Ishikawa (cell line): ENCODE measurements at regions not wholly inside any gene's neighbourhood (a gene's known extent, or its start where the extent isn't known, plus 50 kb on each side); places are given as distances from the start of the nearest gene placed in this dataset.

ENCODE experiments used
- CEBPB ChIP-seq: IDR thresholded peaks from 2 replicates; pipeline ENCODE4 v1.6.1; 2012
- CREB1 ChIP-seq: IDR thresholded peaks from 2 replicates; pipeline ENCODE4 v1.6.1; 2012; ENCODE audit warnings: low read depth
- EGR1 ChIP-seq: IDR thresholded peaks from 2 replicates; pipeline ENCODE4 v1.6.1; 2012
- EP300 ChIP-seq: IDR thresholded peaks from 2 replicates; pipeline ENCODE4 v1.6.1; 2012; ENCODE audit warnings: borderline replicate concordance
- FOXM1 ChIP-seq: IDR thresholded peaks from 2 replicates; pipeline ENCODE4 v1.6.1; 2012; ENCODE audit warnings: low read depth, borderline replicate concordance
- MAX ChIP-seq: IDR thresholded peaks from 2 replicates; pipeline ENCODE4 v1.6.1; 2012
- NFIC ChIP-seq: IDR thresholded peaks from 2 replicates; pipeline ENCODE4 v1.6.1; 2012
- RAD21 ChIP-seq: IDR thresholded peaks from 2 replicates; pipeline ENCODE4 v1.6.1; 2012; ENCODE audit warnings: low read depth
- REST ChIP-seq: IDR thresholded peaks from 2 replicates; pipeline ENCODE4 v1.6.1; 2012; ENCODE audit warnings: low read depth, mild to moderate bottlenecking
- TAF1 ChIP-seq: IDR thresholded peaks from 2 replicates; pipeline ENCODE4 v1.6.1; 2012; ENCODE audit warnings: low read depth, mild to moderate bottlenecking
- TCF12 ChIP-seq: IDR thresholded peaks from 2 replicates; pipeline ENCODE4 v1.6.1; 2012; ENCODE audit warnings: low read depth
- TEAD4 ChIP-seq: IDR thresholded peaks from 2 replicates; pipeline ENCODE4 v1.6.1; 2012
- USF1 ChIP-seq: IDR thresholded peaks from 2 replicates; pipeline ENCODE4 v1.6.1; 2012
- YY1 ChIP-seq: IDR thresholded peaks from 2 replicates; pipeline ENCODE4 v1.6.1; 2012; ENCODE audit warnings: low read depth
- ZBTB7A ChIP-seq: IDR thresholded peaks from 2 replicates; pipeline ENCODE4 v1.6.1; 2012; ENCODE audit warnings: low read depth

- TF ChIP-seq MAX (no peak), CEBPB (no peak), TAF1 (no peak), TCF12 (no peak), ZBTB7A (no peak), EGR1 (no peak), RAD21 (no peak), YY1 (no peak), EP300 (no peak), USF1 (no peak), NFIC (no peak), CREB1 (no peak), FOXM1 (no peak), TEAD4 (no peak), REST (no peak)
Observed at GRCh38 chr3:69558912-69559311, 173.0 kb upstream of the FRMD4B start.

- TF ChIP-seq TAF1, result no peak
- no peak for TF ChIP-seq YY1
- TF ChIP-seq EGR1, result no peak
- no peak for TF ChIP-seq EP300
- no peak for TF ChIP-seq TEAD4
- TF ChIP-seq CREB1, result no peak
- no peak for TF ChIP-seq ZBTB7A
- TF ChIP-seq TCF12, result no peak
- TF ChIP-seq USF1, result no peak
- no peak for TF ChIP-seq RAD21
- no peak for TF ChIP-seq NFIC
- no peak for TF ChIP-seq FOXM1
- no peak for TF ChIP-seq MAX
Observed at GRCh38 chr3:69554576-69554975, 168.7 kb upstream of the FRMD4B start.

GRCh38 chr3:69553888-69554287 is 168.0 kb upstream of the FRMD4B start:
- no peak for TF ChIP-seq NFIC
- no peak for TF ChIP-seq MAX
- no peak for TF ChIP-seq USF1
- no peak for TF ChIP-seq REST
- no peak for TF ChIP-seq TEAD4
- TF ChIP-seq CEBPB, result no peak
- TF ChIP-seq TCF12, result no peak

GRCh38 chr3:69547461-69547880 is 161.6 kb upstream of the FRMD4B start:
- no peak for TF ChIP-seq CEBPB
- TF ChIP-seq TEAD4, result no peak
- TF ChIP-seq EGR1, result no peak
- TF ChIP-seq REST, result no peak
- no peak for TF ChIP-seq FOXM1
- TF ChIP-seq EP300, result no peak
- no peak for TF ChIP-seq CREB1
- no peak for TF ChIP-seq ZBTB7A
- TF ChIP-seq YY1, result no peak
- no peak for TF ChIP-seq RAD21
